Fibroblast of pulmonary artery (primary cell): ENCODE measurements at regions not wholly inside any gene's neighbourhood (a gene's known extent, or its start where the extent isn't known, plus 50 kb on each side); places are given as distances from the start of the nearest gene placed in this dataset.

ENCODE experiments used
- DNase-seq: peaks from one replicate; pipeline ENCODE4 v3.0.0-alpha.2; 2010; ENCODE audit warnings: low read depth
- H3K4me3 ChIP-seq: replicated peaks from 2 replicates; pipeline ENCODE4 v1.5.1; 2011; ENCODE audit warnings: low read depth, mild to moderate bottlenecking, control low read depth, low read length, moderate library complexity
- TF ChIP-seq, protein P1 (sequence below): IDR thresholded peaks from 2 replicates; pipeline ENCODE4 v1.5.1; 2011; ENCODE audit warnings: mild to moderate bottlenecking, control low read depth, low read length, inconsistent platforms; ENCODE audit errors: missing control alignments

DNA sequence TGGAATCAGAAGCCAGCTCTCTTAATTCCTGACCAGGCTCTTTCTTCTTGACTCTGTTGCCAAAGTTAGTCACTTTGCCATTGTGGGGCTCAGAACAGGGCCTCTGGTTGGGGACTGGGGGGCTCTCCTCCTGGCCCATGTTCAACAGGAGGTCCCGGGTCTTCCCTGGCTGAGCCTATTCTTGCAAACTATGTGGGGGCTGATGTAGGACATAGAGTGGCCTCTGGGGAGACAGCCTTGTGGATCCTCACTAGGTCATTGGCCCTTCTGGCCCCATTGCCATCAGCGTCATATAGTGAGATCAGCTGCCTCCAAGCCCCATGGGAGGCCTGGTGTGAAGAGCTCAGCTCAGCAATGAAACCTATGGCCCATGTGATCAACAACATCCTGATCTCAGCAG lies 77.6 kb upstream of the LEP start:
- H3K4me3 ChIP-seq, result no peak overlapping the region
- TF ChIP-seq, protein P1, sequence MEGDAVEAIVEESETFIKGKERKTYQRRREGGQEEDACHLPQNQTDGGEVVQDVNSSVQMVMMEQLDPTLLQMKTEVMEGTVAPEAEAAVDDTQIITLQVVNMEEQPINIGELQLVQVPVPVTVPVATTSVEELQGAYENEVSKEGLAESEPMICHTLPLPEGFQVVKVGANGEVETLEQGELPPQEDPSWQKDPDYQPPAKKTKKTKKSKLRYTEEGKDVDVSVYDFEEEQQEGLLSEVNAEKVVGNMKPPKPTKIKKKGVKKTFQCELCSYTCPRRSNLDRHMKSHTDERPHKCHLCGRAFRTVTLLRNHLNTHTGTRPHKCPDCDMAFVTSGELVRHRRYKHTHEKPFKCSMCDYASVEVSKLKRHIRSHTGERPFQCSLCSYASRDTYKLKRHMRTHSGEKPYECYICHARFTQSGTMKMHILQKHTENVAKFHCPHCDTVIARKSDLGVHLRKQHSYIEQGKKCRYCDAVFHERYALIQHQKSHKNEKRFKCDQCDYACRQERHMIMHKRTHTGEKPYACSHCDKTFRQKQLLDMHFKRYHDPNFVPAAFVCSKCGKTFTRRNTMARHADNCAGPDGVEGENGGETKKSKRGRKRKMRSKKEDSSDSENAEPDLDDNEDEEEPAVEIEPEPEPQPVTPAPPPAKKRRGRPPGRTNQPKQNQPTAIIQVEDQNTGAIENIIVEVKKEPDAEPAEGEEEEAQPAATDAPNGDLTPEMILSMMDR, result no peak
- DNase-seq, result no peak

DNA sequence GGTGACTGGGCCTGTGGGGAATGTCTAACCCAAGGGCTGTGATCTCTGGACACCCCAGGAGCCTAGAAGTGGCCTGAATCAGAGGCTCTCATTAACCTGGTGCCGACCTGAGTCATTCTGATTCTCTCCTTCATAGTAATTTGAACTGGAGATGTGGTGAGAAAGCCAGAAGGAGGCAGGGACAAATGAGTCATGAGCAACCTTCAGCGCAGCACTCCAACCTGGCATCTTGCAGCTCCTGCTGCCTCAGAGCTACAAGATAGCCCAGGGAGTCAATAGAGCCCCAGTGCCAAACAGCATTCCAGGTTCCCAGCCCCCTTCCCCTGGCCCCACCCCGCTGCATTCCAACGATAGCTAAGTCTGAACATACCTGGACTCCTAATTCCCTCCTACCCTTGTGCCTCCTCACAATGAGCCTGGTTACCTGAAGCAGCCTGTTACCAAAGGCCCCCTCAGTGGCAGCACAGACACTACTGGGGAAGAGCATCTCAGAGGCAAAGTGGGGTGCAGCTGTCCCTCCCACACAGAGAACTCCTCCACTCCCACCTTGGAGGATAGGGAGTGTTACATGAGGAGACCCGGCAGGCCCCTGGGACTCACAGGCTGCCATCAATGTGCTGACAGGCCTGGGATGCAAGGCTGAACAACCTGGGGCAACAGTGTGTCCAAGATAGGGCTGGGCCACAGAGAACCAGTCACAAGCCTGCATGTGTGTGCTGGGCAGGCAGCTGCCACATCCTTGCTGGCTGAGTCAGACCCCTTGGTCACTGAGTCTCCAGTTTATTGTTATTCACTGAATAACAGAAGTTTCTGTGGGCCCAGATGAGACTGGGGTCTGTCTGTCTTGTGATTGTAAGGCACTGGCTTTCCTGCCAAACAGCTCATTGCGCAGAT lies 76.8 kb upstream of the LEP start:
- H3K4me3 ChIP-seq, result no peak overlapping the region
- TF ChIP-seq, protein P1, result no peak
- peak; percentile 32 for DNase-seq

DNA sequence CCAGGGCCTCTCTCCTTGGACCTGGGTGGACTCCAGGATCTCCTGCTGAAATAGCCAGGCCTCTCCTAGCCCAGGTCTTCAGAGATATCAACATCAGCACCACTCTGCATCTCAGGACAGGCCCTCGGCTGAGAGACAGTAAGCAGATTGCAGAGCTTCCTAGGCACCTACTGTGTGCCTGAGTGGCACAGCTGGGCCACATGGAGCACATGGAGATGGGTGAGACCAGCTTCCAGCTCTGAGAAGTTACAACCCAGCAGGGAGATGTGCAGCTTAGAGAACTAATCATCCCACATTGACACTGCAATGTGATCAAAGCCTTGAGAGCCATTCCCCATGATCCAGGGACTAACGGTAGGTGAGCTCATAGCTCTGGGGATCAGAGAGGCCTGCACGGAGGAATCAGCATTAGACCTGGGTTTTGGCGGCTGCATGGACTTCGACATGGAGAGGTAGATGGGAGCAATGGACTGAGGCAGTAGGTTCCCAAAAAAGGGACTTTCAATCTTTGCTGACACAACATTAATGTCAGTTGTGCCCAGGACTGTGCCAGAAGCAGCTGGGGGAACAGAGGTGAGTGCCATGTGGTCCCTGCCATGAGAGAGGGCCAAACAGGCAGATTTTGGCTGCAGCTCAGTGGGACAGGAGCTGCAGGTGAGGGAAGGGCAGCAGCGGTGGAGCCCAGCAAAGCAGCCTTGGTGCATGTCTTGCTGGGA lies 76.0 kb upstream of the LEP start:
- H3K4me3 ChIP-seq, result no peak overlapping the region
- TF ChIP-seq, protein P1, result no peak
- no peak for DNase-seq

DNA sequence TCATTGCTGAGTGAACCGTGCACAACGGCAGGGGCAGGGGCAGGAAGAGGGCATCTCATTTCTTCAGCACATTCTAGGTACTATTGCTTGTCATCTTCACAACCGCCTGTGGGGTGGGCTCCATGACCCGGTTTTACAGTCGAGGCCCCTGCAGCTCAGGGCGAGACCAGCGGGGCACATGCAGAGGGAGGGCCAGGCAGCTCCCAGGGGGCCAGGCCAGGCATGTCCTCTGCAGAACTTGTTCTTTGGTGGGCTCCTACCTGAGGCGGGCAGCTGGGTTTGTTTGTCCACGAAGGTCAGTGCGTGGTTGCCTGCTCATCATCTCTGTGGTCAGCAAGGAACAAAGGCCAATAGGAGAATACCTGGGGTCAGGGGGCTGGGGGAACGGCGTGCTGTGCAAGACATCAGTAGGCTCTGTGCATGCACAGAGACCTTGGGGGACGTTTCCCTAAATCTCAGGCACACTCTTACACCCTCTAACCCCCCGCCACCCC lies 75.1 kb upstream of the LEP start:
- DNase-seq, result no peak
- no peak overlapping the region for H3K4me3 ChIP-seq
- TF ChIP-seq, protein P1, result no peak

DNA sequence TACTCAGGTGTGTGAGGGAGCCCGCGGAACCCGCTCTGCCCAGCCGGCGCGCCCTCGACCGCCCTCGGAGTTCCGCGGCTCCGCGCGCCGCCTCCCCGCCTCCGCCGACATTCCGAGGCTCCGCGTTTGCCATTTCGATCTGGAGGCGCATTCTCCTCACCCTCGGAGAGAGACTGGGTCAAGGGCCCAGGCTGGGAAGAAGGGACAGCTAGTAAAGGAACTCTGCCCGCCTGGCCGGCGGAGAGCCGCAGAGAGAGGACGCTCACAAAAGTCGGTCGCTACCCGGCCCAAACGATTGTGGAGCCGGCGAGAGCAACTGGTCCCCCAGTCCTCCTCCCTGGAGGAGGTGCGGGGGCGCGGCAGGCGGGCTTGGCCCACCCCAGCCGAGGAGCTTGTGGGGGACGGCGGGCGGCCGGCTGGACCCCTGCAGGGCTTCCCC lies 74.5 kb upstream of the LEP start:
- no peak overlapping the region for H3K4me3 ChIP-seq
- TF ChIP-seq, protein P1, result no peak
- no peak for DNase-seq

DNA sequence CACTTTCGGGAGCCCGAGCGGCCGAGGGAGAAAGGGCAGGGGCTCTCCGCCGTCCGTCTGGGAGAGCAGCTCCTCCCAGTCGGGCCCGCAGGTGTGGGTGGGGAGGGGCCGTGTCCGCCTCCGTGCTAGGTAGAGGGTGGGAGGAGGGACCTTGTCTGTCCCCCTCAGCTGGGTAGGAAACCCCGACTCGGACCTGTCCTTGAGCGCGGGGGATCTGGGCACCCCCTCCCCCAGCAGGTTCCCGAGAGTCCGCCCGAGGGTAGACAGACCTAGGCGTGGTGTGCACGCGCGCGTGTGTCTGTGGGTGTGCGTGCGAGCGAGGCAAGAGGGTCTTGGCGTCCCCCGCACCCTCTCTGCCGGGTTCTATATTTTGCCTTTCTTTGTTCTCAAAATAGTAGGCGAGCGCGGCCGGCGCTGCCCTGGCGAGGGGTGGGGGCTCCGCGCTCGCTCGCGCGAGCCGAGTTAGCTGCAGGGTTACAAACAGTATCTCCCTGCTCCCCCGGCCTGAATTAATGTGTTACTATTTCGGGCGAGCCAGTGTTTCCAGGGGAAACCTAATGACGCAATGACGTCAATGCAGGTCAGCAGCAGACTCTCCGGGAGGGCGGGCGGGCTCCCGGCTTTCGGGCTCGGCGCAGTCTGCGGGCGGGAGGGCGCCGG lies 73.9 kb upstream of the LEP start:
- H3K4me3 ChIP-seq, result peak overlapping the region; percentile 17
- DNase-seq, result peak; percentile 51
- TF ChIP-seq, protein P1, result no peak
